Heart left ventricle (tissue), 16 donors: ENCODE measurements at regions not wholly inside any gene's neighbourhood (a gene's known extent, or its start where the extent isn't known, plus 50 kb on each side); places are given as distances from the start of the nearest gene placed in this dataset.

Experiments used
- ATAC-seq, 4 donors: fragments of 200-7000 bp; cut with Tn5 transposase; one replicate each; pipeline ENCODE4 v1.9.1; 2020 to 2022; ENCODE audit warnings: moderate library complexity in 4 of 4, mild to moderate bottlenecking in 3 of 4, moderate number of reproducible peaks in 1 of 4
- DNase-seq, 5 donors: peaks; one replicate each; pipeline ENCODE4 v3.0.0-alpha.2; 2020
- H3K27ac ChIP-seq, 12 donors: fragments of 200-600 bp; sonication (generic) in 4 of 12; one replicate each; pipeline versions ENCODE4 v1.5.0 to v1.8.0; 2016 to 2022; ENCODE audit warnings: mild to moderate bottlenecking in 2 of 12
- H3K27me3 ChIP-seq, 9 donors: fragments of 200-600 bp; sonication (generic) in 2 of 9; one replicate each; pipeline versions ENCODE4 v1.5.1 to v1.8.0; 2016 to 2022; ENCODE audit warnings: mild to moderate bottlenecking in 3 of 9
- H3K36me3 ChIP-seq, 9 donors: fragments of 200-600 bp; sonication (generic) in 2 of 9; one replicate each; pipeline versions ENCODE4 v1.5.0 to v1.8.0; 2018 to 2022; ENCODE audit warnings: mild to moderate bottlenecking in 2 of 9
- H3K4me1 ChIP-seq, 12 donors: fragments of 200-600 bp; sonication (generic) in 4 of 12; one replicate each; pipeline versions ENCODE4 v1.5.0 to v1.8.0; 2016 to 2022; ENCODE audit warnings: mild to moderate bottlenecking in 3 of 12
- H3K4me3 ChIP-seq, 12 donors: fragments of 200-600 bp; sonication (generic) in 4 of 12; one replicate each; pipeline versions ENCODE4 v1.5.0 to v1.8.0; 2017 to 2022; ENCODE audit warnings: mild to moderate bottlenecking in 9 of 12, moderate library complexity in 4 of 12
- H3K9me3 ChIP-seq, 12 donors: fragments of 200-600 bp; sonication (generic) in 4 of 12; one replicate each; pipeline versions ENCODE4 v1.5.0 to v1.8.0; 2016 to 2022; ENCODE audit warnings: mild to moderate bottlenecking in 1 of 12
- POLR2A ChIP-seq, 2 donors: fragments of 450-650 bp; IDR thresholded peaks; one replicate each; pipeline ENCODE4 v1.6.1; 2017; ENCODE audit warnings: antibody characterized with exemption in 2 of 2, mild to moderate bottlenecking in 2 of 2, moderate library complexity in 2 of 2
- WGBS, 4 donors: extraction: QIAGEN DNeasy Blood & Tissue Kit in 2 of 4; methylation state at CpG; one replicate each; pipeline versions ENCODE4 v1.1.5 to v1.1.7; 2013 to 2018; 5-methylcytosine and 5-hydroxymethylcytosine counted together
- intact Hi-C, 10 donors: fragments of 100-400 bp; cut with DNase I; formaldehyde crosslinking; loops; one replicate each; pipeline versions ENCODE4 v1.11.1 to v1.14.2; 2022
- TF ChIP-seq, protein P1 (sequence below), 12 donors: fragments of 200-600 bp; sonication (generic) in 4 of 12; IDR thresholded peaks; one replicate each; pipeline versions ENCODE4 v1.5.0 to v1.8.0; 2018 to 2022; ENCODE audit warnings: antibody characterized with exemption in 12 of 12, mild to moderate bottlenecking in 5 of 12
- donor health status: ischemic (EF 13 %, LVEDD 7.1; RV severe dilation, severe dysfunction).
- donor health status: healthy with polysubstance abuse.
- donor health status: DM: no; HTN: yes; CAD: no.
- donor health status: DM: no; HTN: no; CAD: no.
- donor health status: ischemic (EF 25% LVEDD 6.9; RV normal size, moderate dysfunction).
- donor health status: ischemic (EF 25% LVEDD 5.7; RV mildly dilated, moderate dysfunction).
- donor health status: healthy.
- donor health status: DM: yes; HTN: yes; CAD: no.
- donor health status: ischemic (EF 35%, LVEDD 5.7; RV mildly dilated, moderate dysfunction).
- donor health status: nonischemic (EF 11% LVEDD 7.7; RV severe dilation, severe dysfunction).
- donor health status: DM: yes; HTN: yes; CAD: no.
- donor health status: PGD.
- donor health status: ischemic (EF 29% LVEDD 5.4; RV normal size, mild dysfunction).
- donor health status: nonischemic (EF 23%, LVEDD 6.1; RV moderate dilation, normal function).

DNA sequence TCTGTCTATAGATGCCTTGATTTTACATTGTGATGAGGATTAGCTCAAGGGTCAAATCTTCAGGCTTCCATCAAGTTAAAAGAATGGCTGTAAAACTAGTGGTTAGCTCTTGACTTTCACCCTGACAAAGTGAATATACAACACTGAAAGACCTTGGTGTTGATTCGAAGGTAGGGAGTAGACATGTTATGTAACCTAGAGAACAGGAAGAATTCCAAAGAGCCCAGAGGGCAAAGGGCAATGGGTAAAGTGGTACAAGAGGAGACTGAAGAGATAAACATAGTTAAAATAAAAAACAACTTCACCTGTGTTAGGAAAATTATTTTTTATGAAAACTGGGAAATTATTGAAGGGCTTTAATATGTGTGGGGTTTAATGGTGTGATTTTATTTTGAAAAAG is 833.2 kb upstream of the KLHL1 start:
- H3K4me3 ChIP-seq, result no peak overlapping the region
- no peak for DNase-seq
- no peaks in the 10 kb centered on the region for H3K36me3 ChIP-seq
- no peak overlapping the region for H3K27ac ChIP-seq
- TF ChIP-seq, protein P1, sequence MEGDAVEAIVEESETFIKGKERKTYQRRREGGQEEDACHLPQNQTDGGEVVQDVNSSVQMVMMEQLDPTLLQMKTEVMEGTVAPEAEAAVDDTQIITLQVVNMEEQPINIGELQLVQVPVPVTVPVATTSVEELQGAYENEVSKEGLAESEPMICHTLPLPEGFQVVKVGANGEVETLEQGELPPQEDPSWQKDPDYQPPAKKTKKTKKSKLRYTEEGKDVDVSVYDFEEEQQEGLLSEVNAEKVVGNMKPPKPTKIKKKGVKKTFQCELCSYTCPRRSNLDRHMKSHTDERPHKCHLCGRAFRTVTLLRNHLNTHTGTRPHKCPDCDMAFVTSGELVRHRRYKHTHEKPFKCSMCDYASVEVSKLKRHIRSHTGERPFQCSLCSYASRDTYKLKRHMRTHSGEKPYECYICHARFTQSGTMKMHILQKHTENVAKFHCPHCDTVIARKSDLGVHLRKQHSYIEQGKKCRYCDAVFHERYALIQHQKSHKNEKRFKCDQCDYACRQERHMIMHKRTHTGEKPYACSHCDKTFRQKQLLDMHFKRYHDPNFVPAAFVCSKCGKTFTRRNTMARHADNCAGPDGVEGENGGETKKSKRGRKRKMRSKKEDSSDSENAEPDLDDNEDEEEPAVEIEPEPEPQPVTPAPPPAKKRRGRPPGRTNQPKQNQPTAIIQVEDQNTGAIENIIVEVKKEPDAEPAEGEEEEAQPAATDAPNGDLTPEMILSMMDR (IDR thresholded peaks at IDR 0.05), result no peak
- TF ChIP-seq POLR2A (IDR thresholded peaks at IDR 0.05), result no peak
- no peaks in the 10 kb centered on the region for H3K27me3 ChIP-seq
- H3K4me1 ChIP-seq, result no peaks in the 10 kb centered on the region
- no peaks in the 10 kb centered on the region for H3K9me3 ChIP-seq
- no peak for ATAC-seq
- intact Hi-C loops, result no loop called here
- 89 to 97% (median 91%) methylated on average over 1 of the region's 1 CpG for WGBS, 4 donors

DNA sequence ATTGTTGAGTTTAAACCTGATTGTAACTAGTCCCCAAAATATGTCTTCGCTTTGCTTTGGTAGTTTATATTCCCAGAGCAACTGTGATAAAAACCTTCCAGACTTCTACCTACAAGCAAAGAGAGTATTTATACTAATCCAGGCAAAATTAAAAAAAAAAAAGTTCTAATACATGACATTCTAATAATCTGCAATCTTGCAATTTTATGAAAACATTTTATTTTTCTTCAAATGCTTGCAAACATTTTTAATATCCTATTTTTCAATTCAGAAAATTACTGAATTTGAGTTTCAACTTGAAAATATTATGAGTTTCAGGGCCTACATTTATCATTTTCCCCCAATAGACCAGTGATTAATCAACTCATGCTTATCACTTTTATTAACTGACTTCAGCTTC is 830.2 kb upstream of the KLHL1 start:
- H3K4me1 ChIP-seq, result no peaks in the 10 kb centered on the region
- H3K36me3 ChIP-seq, result no peaks in the 10 kb centered on the region
- ATAC-seq (no peak), DNase-seq (no peak)
- 95 to 98% (median 96%) methylated on average over 1 of the region's 1 CpG for WGBS, 4 donors
- TF ChIP-seq, protein P1 (IDR thresholded peaks at IDR 0.05), result no peak
- no peak for TF ChIP-seq POLR2A (IDR thresholded peaks at IDR 0.05)
- no peaks in the 10 kb centered on the region for H3K27me3 ChIP-seq
- no peak overlapping the region for H3K4me3 ChIP-seq
- H3K27ac ChIP-seq, result no peak overlapping the region
- intact Hi-C loops, result no loop called here
- no peaks in the 10 kb centered on the region for H3K9me3 ChIP-seq

DNA sequence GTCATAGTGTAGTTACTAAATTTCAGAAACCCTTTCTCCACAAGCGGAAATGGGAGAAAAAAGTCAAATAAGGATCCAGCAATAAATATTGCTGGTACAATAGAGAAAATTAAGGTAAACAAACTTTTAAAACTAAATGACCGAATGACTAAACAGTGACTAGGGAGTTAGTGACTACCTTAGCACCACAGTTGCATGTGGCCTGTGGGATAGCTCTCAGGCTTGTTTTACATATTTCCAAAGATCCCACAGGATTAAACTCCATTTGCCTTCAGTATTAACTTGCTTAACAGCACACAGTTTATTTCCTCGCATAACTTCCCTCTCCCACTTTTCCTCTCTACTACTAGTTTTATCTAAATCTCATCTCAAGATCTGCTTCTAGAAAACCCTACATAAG is 824.3 kb upstream of the KLHL1 start:
- TF ChIP-seq, protein P1 (IDR thresholded peaks at IDR 0.05), result no peak
- no peak for TF ChIP-seq POLR2A (IDR thresholded peaks at IDR 0.05)
- Histone ChIP-seq H3K4me1 (no peaks in the 10 kb centered on the region), H3K9me3 (no peaks in the 10 kb centered on the region), H3K27ac (no peak overlapping the region), H3K36me3 (no peaks in the 10 kb centered on the region), H3K27me3 (no peaks in the 10 kb centered on the region), H3K4me3 (no peak overlapping the region)
- DNase-seq, result no peak
- ATAC-seq, result no peak
- 89 to 93% (median 90%) methylated on average over 3 of the region's 3 CpGs for WGBS, 4 donors
- intact Hi-C loops, result no loop called here

DNA sequence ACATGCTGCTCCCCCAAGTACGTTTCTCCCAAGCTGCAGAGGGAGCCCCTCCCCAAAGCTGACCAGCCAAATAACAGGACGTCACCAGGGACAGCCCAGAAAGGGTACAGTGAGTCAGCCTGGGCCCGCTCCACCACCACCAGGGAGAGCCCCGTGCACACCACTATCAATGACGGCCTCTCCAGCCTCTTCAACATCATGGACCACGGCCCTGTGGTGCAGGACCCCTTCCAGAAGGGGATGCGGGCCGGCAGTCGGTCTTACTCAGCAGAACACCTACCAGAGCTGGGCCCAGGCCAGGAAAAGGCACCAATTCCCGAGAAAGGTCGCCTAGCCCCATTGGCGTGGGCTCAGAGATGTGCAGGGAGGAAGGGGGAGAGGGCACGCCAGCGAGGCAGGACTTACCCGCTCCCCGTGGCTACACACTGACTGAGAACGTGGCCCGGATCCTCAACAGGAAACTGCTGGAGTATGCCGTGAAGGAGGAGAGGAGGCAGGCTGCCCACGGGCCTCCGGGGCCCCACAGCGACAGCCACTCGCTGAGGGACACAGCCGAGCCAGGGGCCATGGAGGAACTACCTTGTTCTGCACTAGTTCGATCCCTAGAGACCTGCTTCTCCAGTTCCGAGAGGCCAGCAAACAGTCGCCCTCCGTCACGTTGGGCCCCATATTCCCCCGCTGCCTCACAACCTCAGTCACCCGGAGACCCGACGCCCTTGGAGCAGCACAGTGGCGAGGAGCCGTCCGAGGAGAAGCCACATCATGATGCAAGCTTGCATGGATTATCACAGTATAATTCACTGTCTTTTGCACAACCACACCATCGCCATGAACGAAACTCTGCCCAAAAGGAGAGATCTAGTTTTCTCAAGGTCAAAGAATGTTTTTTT is 815.9 kb upstream of the KLHL1 start:
- Histone ChIP-seq H3K36me3 (no peaks in the 10 kb centered on the region), H3K4me3 (no peak overlapping the region), H3K27ac (no peak overlapping the region), H3K9me3 (peaks cover 0 to 5% (median 0%) of the 10 kb centered on the region in 12 donors), H3K27me3 (no peaks in the 10 kb centered on the region), H3K4me1 (no peaks in the 10 kb centered on the region)
- peak in 1 of 5 donors; percentile 13 for DNase-seq
- 82 to 93% (median 90%) methylated on average over 27 to 38 of the region's 38 CpGs for WGBS, 4 donors
- intact Hi-C loops, result no loop called here
- no peak for ATAC-seq
- TF ChIP-seq, protein P1 (IDR thresholded peaks at IDR 0.05), result no peak
- TF ChIP-seq POLR2A (IDR thresholded peaks at IDR 0.05), result no peak
